Ishikawa (cell line): ENCODE measurements at regions not wholly inside any gene's neighbourhood (a gene's known extent, or its start where the extent isn't known, plus 50 kb on each side); places are given as distances from the start of the nearest gene placed in this dataset.

Experiments
- CEBPB ChIP-seq: IDR thresholded peaks from 2 replicates; pipeline ENCODE4 v1.6.1; 2012
- CREB1 ChIP-seq: IDR thresholded peaks from 2 replicates; pipeline ENCODE4 v1.6.1; 2012; ENCODE audit warnings: low read depth
- EGR1 ChIP-seq: IDR thresholded peaks from 2 replicates; pipeline ENCODE4 v1.6.1; 2012
- EP300 ChIP-seq: IDR thresholded peaks from 2 replicates; pipeline ENCODE4 v1.6.1; 2012; ENCODE audit warnings: borderline replicate concordance
- FOXM1 ChIP-seq: IDR thresholded peaks from 2 replicates; pipeline ENCODE4 v1.6.1; 2012; ENCODE audit warnings: low read depth, borderline replicate concordance
- RAD21 ChIP-seq: IDR thresholded peaks from 2 replicates; pipeline ENCODE4 v1.6.1; 2012; ENCODE audit warnings: low read depth
- TEAD4 ChIP-seq: IDR thresholded peaks from 2 replicates; pipeline ENCODE4 v1.6.1; 2012
- YY1 ChIP-seq: IDR thresholded peaks from 2 replicates; pipeline ENCODE4 v1.6.1; 2012; ENCODE audit warnings: low read depth
- ZBTB7A ChIP-seq: IDR thresholded peaks from 2 replicates; pipeline ENCODE4 v1.6.1; 2012; ENCODE audit warnings: low read depth
- TF ChIP-seq, protein P1 (sequence below): IDR thresholded peaks from 2 replicates; pipeline ENCODE4 v1.6.1; 2012
- TF ChIP-seq, protein P2 (sequence below): IDR thresholded peaks from 2 replicates; pipeline ENCODE4 v1.6.1; 2012; ENCODE audit warnings: low read depth, mild to moderate bottlenecking
- TF ChIP-seq, protein P3 (sequence below): IDR thresholded peaks from 2 replicates; pipeline ENCODE4 v1.6.1; 2012

DNA sequence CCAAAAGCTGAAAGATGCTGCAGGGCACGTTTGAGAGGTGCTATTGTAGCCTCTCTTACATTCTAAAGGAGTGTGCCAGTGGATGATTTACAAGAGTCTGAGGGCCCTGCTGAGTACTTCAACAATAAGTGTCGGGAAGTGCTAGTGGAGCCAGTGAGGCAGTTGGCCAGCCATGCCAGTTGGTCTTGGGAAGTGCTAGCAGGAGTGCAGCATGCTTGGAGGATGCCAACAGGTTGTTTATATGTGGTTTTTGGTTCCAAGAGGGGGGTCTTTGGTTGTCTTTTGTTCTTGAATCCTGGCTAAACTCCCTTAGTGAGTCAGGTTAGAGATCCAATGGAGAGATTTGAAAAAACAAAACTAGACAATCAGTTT, 335.3 kb downstream of the PABPC4L start:
- TF ChIP-seq RAD21 (no peak), FOXM1 (no peak), TEAD4 (no peak), CREB1 (no peak), YY1 (no peak), CEBPB (no peak), EGR1 (no peak), ZBTB7A (no peak), EP300 (no peak)
- TF ChIP-seq, protein P1, sequence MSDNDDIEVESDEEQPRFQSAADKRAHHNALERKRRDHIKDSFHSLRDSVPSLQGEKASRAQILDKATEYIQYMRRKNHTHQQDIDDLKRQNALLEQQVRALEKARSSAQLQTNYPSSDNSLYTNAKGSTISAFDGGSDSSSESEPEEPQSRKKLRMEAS: no peak
- TF ChIP-seq, protein P2, sequence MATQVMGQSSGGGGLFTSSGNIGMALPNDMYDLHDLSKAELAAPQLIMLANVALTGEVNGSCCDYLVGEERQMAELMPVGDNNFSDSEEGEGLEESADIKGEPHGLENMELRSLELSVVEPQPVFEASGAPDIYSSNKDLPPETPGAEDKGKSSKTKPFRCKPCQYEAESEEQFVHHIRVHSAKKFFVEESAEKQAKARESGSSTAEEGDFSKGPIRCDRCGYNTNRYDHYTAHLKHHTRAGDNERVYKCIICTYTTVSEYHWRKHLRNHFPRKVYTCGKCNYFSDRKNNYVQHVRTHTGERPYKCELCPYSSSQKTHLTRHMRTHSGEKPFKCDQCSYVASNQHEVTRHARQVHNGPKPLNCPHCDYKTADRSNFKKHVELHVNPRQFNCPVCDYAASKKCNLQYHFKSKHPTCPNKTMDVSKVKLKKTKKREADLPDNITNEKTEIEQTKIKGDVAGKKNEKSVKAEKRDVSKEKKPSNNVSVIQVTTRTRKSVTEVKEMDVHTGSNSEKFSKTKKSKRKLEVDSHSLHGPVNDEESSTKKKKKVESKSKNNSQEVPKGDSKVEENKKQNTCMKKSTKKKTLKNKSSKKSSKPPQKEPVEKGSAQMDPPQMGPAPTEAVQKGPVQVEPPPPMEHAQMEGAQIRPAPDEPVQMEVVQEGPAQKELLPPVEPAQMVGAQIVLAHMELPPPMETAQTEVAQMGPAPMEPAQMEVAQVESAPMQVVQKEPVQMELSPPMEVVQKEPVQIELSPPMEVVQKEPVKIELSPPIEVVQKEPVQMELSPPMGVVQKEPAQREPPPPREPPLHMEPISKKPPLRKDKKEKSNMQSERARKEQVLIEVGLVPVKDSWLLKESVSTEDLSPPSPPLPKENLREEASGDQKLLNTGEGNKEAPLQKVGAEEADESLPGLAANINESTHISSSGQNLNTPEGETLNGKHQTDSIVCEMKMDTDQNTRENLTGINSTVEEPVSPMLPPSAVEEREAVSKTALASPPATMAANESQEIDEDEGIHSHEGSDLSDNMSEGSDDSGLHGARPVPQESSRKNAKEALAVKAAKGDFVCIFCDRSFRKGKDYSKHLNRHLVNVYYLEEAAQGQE: no peak
- TF ChIP-seq, protein P3, sequence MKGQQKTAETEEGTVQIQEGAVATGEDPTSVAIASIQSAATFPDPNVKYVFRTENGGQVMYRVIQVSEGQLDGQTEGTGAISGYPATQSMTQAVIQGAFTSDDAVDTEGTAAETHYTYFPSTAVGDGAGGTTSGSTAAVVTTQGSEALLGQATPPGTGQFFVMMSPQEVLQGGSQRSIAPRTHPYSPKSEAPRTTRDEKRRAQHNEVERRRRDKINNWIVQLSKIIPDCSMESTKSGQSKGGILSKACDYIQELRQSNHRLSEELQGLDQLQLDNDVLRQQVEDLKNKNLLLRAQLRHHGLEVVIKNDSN: no peak
